Ectodermal cell (in vitro differentiated cells): ENCODE measurements at regions not wholly inside any gene's neighbourhood (a gene's known extent, or its start where the extent isn't known, plus 50 kb on each side); places are given as distances from the start of the nearest gene placed in this dataset.

ENCODE experiments used
- H3K27ac ChIP-seq: 2 replicates; pipeline ENCODE4 v1.7.0; 2013; ENCODE audit warnings: mild to moderate bottlenecking, low read depth, low read length; ENCODE audit not compliant: insufficient read depth, poor library complexity, severe bottlenecking
- H3K27me3 ChIP-seq: 2 replicates; pipeline ENCODE4 v1.7.0; 2013; ENCODE audit warnings: mild to moderate bottlenecking, low read length; ENCODE audit not compliant: insufficient read depth, control insufficient read depth, poor library complexity, severe bottlenecking
- H3K36me3 ChIP-seq: one replicate; pipeline ENCODE4 v1.7.0; 2013; ENCODE audit warnings: low read length; ENCODE audit not compliant: control insufficient read depth, insufficient read depth
- H3K4me1 ChIP-seq: one replicate; pipeline ENCODE4 v1.7.0; 2013; ENCODE audit warnings: low read length; ENCODE audit not compliant: control insufficient read depth, insufficient read depth
- H3K4me3 ChIP-seq: 2 replicates; pipeline ENCODE4 v1.7.0; 2013; ENCODE audit warnings: low read depth, low read length, control low read depth; ENCODE audit not compliant: insufficient read depth
- H3K9me3 ChIP-seq: 2 replicates; pipeline ENCODE4 v1.7.0; 2013; ENCODE audit warnings: mild to moderate bottlenecking, low read length, moderate library complexity; ENCODE audit not compliant: control insufficient read depth
- WGBS, 2 experiments: methylation state at CpG; one replicate each; pipeline ENCODE4 v1.1.7; 2013; ENCODE audit warnings: missing lambda C conversion rate in 2 of 2; 5-methylcytosine and 5-hydroxymethylcytosine counted together

DNA sequence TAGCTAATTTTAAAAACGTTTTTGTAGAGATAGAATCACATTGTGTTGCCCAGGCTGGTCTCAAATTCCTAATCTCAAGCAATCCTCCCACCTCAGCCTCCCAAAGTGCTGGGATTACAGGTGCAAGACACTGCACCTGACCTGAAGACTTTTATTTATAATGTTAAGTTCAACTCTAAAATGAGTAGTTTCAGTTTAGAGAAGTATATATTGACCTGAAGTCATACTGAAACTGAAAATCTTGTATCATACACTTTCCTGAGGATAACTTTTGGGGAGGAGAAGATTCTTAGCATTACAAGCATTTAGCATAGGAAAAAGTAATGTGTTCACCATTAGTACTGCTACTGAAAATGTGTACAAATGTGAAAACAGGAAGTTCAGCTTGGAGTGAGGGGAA lies 249.3 kb downstream of the CASP12 start:
- Histone ChIP-seq H3K27ac (no peak overlapping the region), H3K4me3 (no peak overlapping the region), H3K27me3 (no peaks in the 10 kb centered on the region), H3K36me3 (no peaks in the 10 kb centered on the region), H3K9me3 (no peaks in the 10 kb centered on the region), H3K4me1 (no peaks in the 10 kb centered on the region)
- WGBS, 2 experiments = 59 to 80% methylated on average over 1 of the region's 1 CpG

DNA sequence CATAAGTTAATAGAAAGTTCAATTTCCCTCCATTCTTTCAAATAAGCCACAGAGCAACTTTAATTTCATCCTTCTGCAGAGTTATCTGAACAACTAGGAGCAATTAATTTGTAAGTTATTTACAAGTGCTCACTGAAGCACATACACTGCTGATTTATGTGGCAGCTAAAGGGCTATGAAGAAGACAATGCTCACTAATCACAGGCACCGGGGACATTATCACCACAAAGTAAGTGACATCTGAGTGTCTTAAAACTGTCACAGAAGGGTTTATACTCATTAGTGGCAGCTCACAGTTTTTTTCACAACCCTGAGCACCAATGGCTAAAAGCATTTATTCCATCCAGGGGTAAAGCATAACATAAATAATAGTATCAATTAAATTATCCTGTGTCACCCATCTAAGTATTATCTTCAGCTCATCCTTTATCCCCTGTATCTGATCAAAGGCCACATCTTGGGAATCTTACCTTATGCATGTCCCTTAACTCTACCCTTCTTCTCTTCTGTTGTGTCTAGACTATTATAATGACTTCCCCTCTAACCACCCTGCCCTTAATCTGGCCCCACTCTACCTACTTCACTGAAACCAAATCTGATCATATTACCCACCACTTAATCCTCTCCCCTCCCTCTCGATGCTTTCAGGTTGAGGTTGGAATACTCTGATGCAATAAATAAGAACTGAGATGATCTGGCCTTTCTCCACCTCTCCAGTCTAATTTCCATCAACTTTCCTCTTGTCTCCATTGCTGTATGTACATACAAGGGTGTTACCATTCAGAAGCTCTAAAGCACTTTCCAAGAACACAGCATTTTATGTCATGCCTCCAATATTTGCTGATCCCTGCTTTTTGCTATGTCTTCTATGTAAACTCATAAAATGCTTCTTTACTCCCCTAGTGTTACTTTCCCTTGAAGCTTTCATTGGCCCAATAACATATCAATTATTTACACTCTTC lies 252.7 kb downstream of the CASP12 start:
- Histone ChIP-seq H3K4me3 (no peak overlapping the region), H3K27ac (no peak overlapping the region), H3K4me1 (no peaks in the 10 kb centered on the region), H3K36me3 (no peaks in the 10 kb centered on the region), H3K9me3 (no peaks in the 10 kb centered on the region), H3K27me3 (no peaks in the 10 kb centered on the region)
- 78 to 94% methylated on average over 1 to 2 of the region's 2 CpGs for WGBS, 2 experiments

- 92% methylated on average over 2 of the region's 2 CpGs for WGBS, 2 experiments
Measured at GRCh38 chr11:104637662-104638170, 260.5 kb downstream of the CASP12 start.

GRCh38 chr11:104633226-104633625 lies 265.0 kb downstream of the CASP12 start:
- no peak overlapping the region for H3K4me3 ChIP-seq
- H3K36me3 ChIP-seq = no peaks in the 10 kb centered on the region
- WGBS, 2 experiments = 88 to 97% methylated on average over 1 of the region's 1 CpG
- H3K4me1 ChIP-seq = no peaks in the 10 kb centered on the region
- no peak overlapping the region for H3K27ac ChIP-seq
- H3K9me3 ChIP-seq = no peaks in the 10 kb centered on the region
- no peaks in the 10 kb centered on the region for H3K27me3 ChIP-seq

More at GRCh38 chr11:104637662-104638170, 260.5 kb downstream of the CASP12 start:
- Histone ChIP-seq H3K4me3 (no peak overlapping the region), H3K4me1 (no peaks in the 10 kb centered on the region), H3K27me3 (no peaks in the 10 kb centered on the region), H3K9me3 (no peaks in the 10 kb centered on the region), H3K27ac (no peak overlapping the region), H3K36me3 (no peaks in the 10 kb centered on the region)

DNA sequence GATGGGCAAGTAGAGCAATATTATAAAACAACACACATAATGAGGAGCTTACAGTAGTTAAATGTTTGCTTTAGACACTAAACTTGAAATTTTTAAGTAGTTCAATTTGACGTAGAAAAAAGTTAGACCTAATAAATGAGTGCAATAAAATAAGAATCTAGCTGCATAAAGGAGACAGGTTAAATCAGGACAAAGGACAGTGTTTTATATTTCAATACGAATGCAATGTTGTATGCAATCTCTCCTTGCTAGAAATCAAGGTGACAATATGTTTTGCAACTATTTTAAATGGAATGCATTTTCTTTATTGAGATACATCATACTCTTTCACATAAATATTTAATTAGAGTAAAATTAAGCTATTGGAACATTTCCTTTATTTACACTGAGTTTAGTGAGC lies 267.9 kb downstream of the CASP12 start:
- Histone ChIP-seq H3K9me3 (no peaks in the 10 kb centered on the region), H3K4me1 (no peaks in the 10 kb centered on the region), H3K27me3 (no peaks in the 10 kb centered on the region), H3K36me3 (no peaks in the 10 kb centered on the region), H3K27ac (no peak overlapping the region), H3K4me3 (no peak overlapping the region)
- whole genome bisulfite sequencing, 2 experiments = 86 to 95% methylated on average over 2 of the region's 2 CpGs

GRCh38 chr11:104625246-104625645 lies 273.0 kb downstream of the CASP12 start:
- no peak overlapping the region for H3K27ac ChIP-seq
- H3K9me3 ChIP-seq = no peaks in the 10 kb centered on the region
- H3K4me3 ChIP-seq = no peak overlapping the region
- H3K4me1 ChIP-seq = no peaks in the 10 kb centered on the region
- 92 to 94% methylated on average over 2 of the region's 2 CpGs for WGBS, 2 experiments
- H3K27me3 ChIP-seq = no peaks in the 10 kb centered on the region
- no peaks in the 10 kb centered on the region for H3K36me3 ChIP-seq

DNA sequence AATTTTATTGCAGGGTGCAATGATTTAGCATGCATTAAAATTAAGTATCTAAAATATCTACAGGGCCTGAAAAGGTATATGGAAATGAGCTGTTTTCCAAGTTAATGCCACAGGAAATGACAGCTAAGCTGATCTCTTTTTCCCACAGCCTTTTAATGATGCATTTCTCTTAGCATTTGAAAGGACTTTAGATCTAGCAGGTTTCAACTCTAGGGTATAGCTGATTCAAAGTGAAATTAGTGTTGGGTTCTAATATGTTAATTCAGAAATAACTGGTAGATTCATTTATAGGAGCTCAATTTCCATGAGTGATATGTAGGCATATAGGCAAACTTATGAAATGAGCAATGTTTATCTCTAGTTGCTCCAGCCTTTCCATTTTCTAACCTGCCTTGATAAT lies 274.2 kb downstream of the CASP12 start:
- no peak overlapping the region for H3K27ac ChIP-seq
- H3K9me3 ChIP-seq = no peaks in the 10 kb centered on the region
- no peaks in the 10 kb centered on the region for H3K36me3 ChIP-seq
- H3K27me3 ChIP-seq = no peaks in the 10 kb centered on the region
- H3K4me3 ChIP-seq = no peak overlapping the region
- no peaks in the 10 kb centered on the region for H3K4me1 ChIP-seq

GRCh38 chr11:104623518-104623917 lies 274.7 kb downstream of the CASP12 start:
- Histone ChIP-seq H3K27ac (no peak overlapping the region), H3K4me1 (no peaks in the 10 kb centered on the region), H3K9me3 (no peaks in the 10 kb centered on the region), H3K4me3 (no peak overlapping the region), H3K36me3 (no peaks in the 10 kb centered on the region), H3K27me3 (no peaks in the 10 kb centered on the region)
- no CpG with 5 or more reads among the region's 1 CpG for WGBS, 2 experiments

GRCh38 chr11:104620991-104621390 lies 277.3 kb downstream of the CASP12 start:
- Histone ChIP-seq H3K9me3 (no peaks in the 10 kb centered on the region), H3K4me3 (no peak overlapping the region), H3K4me1 (no peaks in the 10 kb centered on the region), H3K36me3 (no peaks in the 10 kb centered on the region), H3K27ac (no peak overlapping the region), H3K27me3 (no peaks in the 10 kb centered on the region)
- 85 to 95% methylated on average over 1 of the region's 1 CpG for WGBS, 2 experiments

DNA sequence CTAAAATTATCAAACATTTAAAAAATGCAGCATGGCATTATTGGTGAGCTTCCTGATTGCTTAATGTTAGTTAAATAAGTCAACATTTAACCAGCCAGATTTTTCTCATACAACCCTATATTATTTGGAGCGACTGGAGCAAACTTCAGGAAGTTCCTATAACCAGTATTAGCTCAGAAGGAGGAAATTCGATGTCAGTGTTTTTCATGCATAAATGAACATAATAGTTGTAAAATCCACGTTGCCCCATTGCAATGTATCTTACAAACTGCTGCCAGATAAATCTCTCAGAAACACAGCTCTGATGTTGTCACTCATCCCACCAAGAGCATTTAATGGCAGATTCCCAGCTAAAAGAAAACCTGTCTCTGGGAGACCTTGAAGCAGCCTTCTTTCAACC lies 278.5 kb downstream of the CASP12 start:
- no peaks in the 10 kb centered on the region for H3K9me3 ChIP-seq
- no peak overlapping the region for H3K27ac ChIP-seq
- no peak overlapping the region for H3K4me3 ChIP-seq
- 90 to 99% methylated on average over 3 of the region's 3 CpGs for WGBS, 2 experiments
- no peaks in the 10 kb centered on the region for H3K27me3 ChIP-seq
- H3K36me3 ChIP-seq = no peaks in the 10 kb centered on the region
- no peaks in the 10 kb centered on the region for H3K4me1 ChIP-seq
